WTC11 (cell line): ENCODE measurements at regions not wholly inside any gene's neighbourhood (a gene's known extent, or its start where the extent isn't known, plus 50 kb on each side); places are given as distances from the start of the nearest gene placed in this dataset.

ENCODE experiments used
- ATAC-seq: fragments of 200-7000 bp; cut with Tn5 transposase; 2 replicates; pipeline ENCODE4 v1.10.0; 2021; ENCODE audit warnings: mild to moderate bottlenecking, moderate library complexity
- CTCF ChIA-PET: fragments of 300-600 bp; sonication (Branson Sonifier 250); formaldehyde crosslinking; loops from one replicate; lab custom pipeline; 2021; ENCODE audit warnings: antibody characterized with exemption; lab: Charles Lee
- POLR2A ChIA-PET: fragments of 350-600 bp; sonication (Branson Sonifier 250); formaldehyde crosslinking; loops from one replicate; lab custom pipeline; 2021; ENCODE audit warnings: antibody characterized with exemption; lab: Charles Lee
- DNase-seq: peaks from one replicate; pipeline ENCODE4 v3.0.0; 2021; ENCODE audit warnings: low spot score
- H3K27ac Mint-ChIP-seq: 2 replicates; pipeline ENCODE4 v1.8.0; 2021; ENCODE audit warnings: mixed read lengths
- H3K27me3 Mint-ChIP-seq: 2 replicates; pipeline ENCODE4 v1.8.0; 2021; ENCODE audit warnings: low read depth, mild to moderate bottlenecking, moderate library complexity, mixed read lengths
- H3K36me3 Mint-ChIP-seq: 2 replicates; pipeline ENCODE4 v1.8.0; 2021; ENCODE audit warnings: mixed read lengths
- H3K4me1 Mint-ChIP-seq: 2 replicates; pipeline ENCODE4 v1.8.0; 2022; ENCODE audit warnings: mixed read lengths
- H3K4me3 Mint-ChIP-seq: 2 replicates; pipeline ENCODE4 v1.8.0; 2021; ENCODE audit warnings: mild to moderate bottlenecking, moderate library complexity, mixed read lengths
- H3K9me3 Mint-ChIP-seq: 2 replicates; pipeline ENCODE4 v1.8.0; 2021; ENCODE audit warnings: mixed read lengths
- AR ChIP-seq: fragments of 250-450 bp; sonication (Bioruptor Pico); IDR thresholded peaks from 2 replicates; pipeline ENCODE4 v1.9.0; 2021; ENCODE audit warnings: mild to moderate bottlenecking
- ATF2 ChIP-seq: sonication (generic); formaldehyde crosslinking; IDR thresholded peaks from 2 replicates; pipeline ENCODE4 v1.8.1; 2022; ENCODE audit warnings: low read depth, missing genetic modification reagents, borderline replicate concordance
- CBFB ChIP-seq: sonication (generic); formaldehyde crosslinking; IDR thresholded peaks from 2 replicates; pipeline ENCODE4 v1.8.1; 2022; ENCODE audit warnings: mild to moderate bottlenecking, low read depth, missing genetic modification reagents
- CTCF ChIP-seq: fragments of 200-600 bp; IDR thresholded peaks from 2 replicates; pipeline ENCODE4 v1.8.0; 2022; ENCODE audit warnings: antibody characterized with exemption
- ETV6 ChIP-seq: sonication (generic); formaldehyde crosslinking; IDR thresholded peaks from 2 replicates; pipeline ENCODE4 v1.8.1; 2022; ENCODE audit warnings: mild to moderate bottlenecking, missing genetic modification reagents
- FOXK1 ChIP-seq: sonication (generic); formaldehyde crosslinking; IDR thresholded peaks from 2 replicates; pipeline ENCODE4 v1.8.0; 2022; ENCODE audit warnings: mild to moderate bottlenecking, moderate library complexity, missing genetic modification reagents
- HMGXB4 ChIP-seq: sonication (generic); formaldehyde crosslinking; IDR thresholded peaks from 2 replicates; pipeline ENCODE4 v1.8.1; 2023; ENCODE audit warnings: mild to moderate bottlenecking, moderate library complexity, missing genetic modification reagents
- KAT7 ChIP-seq: sonication (generic); formaldehyde crosslinking; IDR thresholded peaks from 2 replicates; pipeline ENCODE4 v1.8.1; 2023; ENCODE audit warnings: missing genetic modification reagents, mild to moderate bottlenecking, borderline replicate concordance
- MAX ChIP-seq: sonication (generic); formaldehyde crosslinking; IDR thresholded peaks from 2 replicates; pipeline ENCODE4 v1.8.0; 2022; ENCODE audit warnings: mild to moderate bottlenecking, missing genetic modification reagents
- NR2C2 ChIP-seq: sonication (generic); formaldehyde crosslinking; IDR thresholded peaks from 2 replicates; pipeline ENCODE4 v1.8.0; 2022; ENCODE audit warnings: mild to moderate bottlenecking, missing genetic modification reagents
- PRDM15 ChIP-seq: sonication (generic); formaldehyde crosslinking; IDR thresholded peaks from 2 replicates; pipeline ENCODE4 v1.8.0; 2022; ENCODE audit warnings: missing genetic modification reagents
- SOX15 ChIP-seq: fragments of 250-450 bp; sonication (Bioruptor Pico); IDR thresholded peaks from 2 replicates; pipeline ENCODE4 v1.9.0; 2021; ENCODE audit warnings: mild to moderate bottlenecking
- TP53 ChIP-seq: sonication (generic); formaldehyde crosslinking; IDR thresholded peaks from 2 replicates; pipeline ENCODE4 v1.8.1; 2023; ENCODE audit warnings: mild to moderate bottlenecking, missing genetic modification reagents
- USF1 ChIP-seq: sonication (generic); formaldehyde crosslinking; IDR thresholded peaks from 2 replicates; pipeline ENCODE4 v1.8.0; 2022; ENCODE audit warnings: mild to moderate bottlenecking, missing genetic modification reagents
- ZBTB21 ChIP-seq: sonication (generic); formaldehyde crosslinking; IDR thresholded peaks from 2 replicates; pipeline ENCODE4 v1.8.1; 2023; ENCODE audit warnings: mild to moderate bottlenecking, missing genetic modification reagents, borderline replicate concordance
- ZNF121 ChIP-seq: sonication (generic); formaldehyde crosslinking; IDR thresholded peaks from 2 replicates; pipeline ENCODE4 v1.8.0; 2023; ENCODE audit warnings: missing genetic modification reagents
- ZNF423 ChIP-seq: fragments of 250-450 bp; sonication (Bioruptor Pico); IDR thresholded peaks from 2 replicates; pipeline ENCODE4 v2.1.2; 2022; ENCODE audit warnings: mild to moderate bottlenecking, moderate library complexity
- ZSCAN18 ChIP-seq: fragments of 250-450 bp; sonication (Bioruptor Pico); IDR thresholded peaks from 2 replicates; pipeline ENCODE4 v2.1.2; 2022; ENCODE audit warnings: mild to moderate bottlenecking, moderate library complexity

- TF ChIP-seq AR (CRISPR knock-in tag) (no peak), FOXK1 (no peak), ETV6 (CRISPR knock-in tag) (no peak), CTCF (no peak), MAX (CRISPR knock-in tag) (no peak), ZNF121 (no peak)
- TF ChIP-seq, all 79 proteins: peak for 0
Measured at GRCh38 chr6:167394820-167395219, 69.9 kb downstream of the TTLL2 start (continued).

GRCh38 chr6:167396068-167396658 is 71.3 kb downstream of the TTLL2 start:
- CTCF ChIA-PET = interaction anchor here (0.6 kb wide), 1 partner anchor 165 kb away, joined by 3 read pairs; no protein-coding TSS in a partner anchor
- H3K4me3 Mint-ChIP-seq = no peak overlapping the region
- no peak for ATAC-seq
- H3K4me1 Mint-ChIP-seq = 0 out of 2 replicates have a peak, but pooled peaks cover 1% of the 10 kb centered on the region
- no peak for DNase-seq
- H3K27ac Mint-ChIP-seq = no peak overlapping the region
- no peaks in the 10 kb centered on the region for H3K9me3 Mint-ChIP-seq
- no peaks in the 10 kb centered on the region for H3K36me3 Mint-ChIP-seq
- POLR2A ChIA-PET = interaction anchor here (0.5 kb wide), 1 partner anchor 441 kb away, joined by 5 read pairs; no protein-coding TSS in a partner anchor
- H3K27me3 Mint-ChIP-seq = no peaks in the 10 kb centered on the region
- TF ChIP-seq ATF2 (no peak), SOX15 (CRISPR knock-in tag) (no peak), HMGXB4 (CRISPR knock-in tag) (no peak), ZSCAN18 (CRISPR knock-in tag) (no peak), TP53 (CRISPR knock-in tag) (no peak), USF1 (CRISPR knock-in tag) (no peak), CBFB (no peak), ZNF423 (no peak), ZBTB21 (CRISPR knock-in tag) (no peak), NR2C2 (CRISPR knock-in tag) (no peak), CTCF (no peak), KAT7 (CRISPR knock-in tag) (no peak), ETV6 (CRISPR knock-in tag) (no peak), PRDM15 (CRISPR knock-in tag) (no peak)
